ENCODE measurements at regions not wholly inside any gene's neighbourhood (a gene's known extent, or its start where the extent isn't known, plus 50 kb on each side); places are given as distances from the start of the nearest gene placed in this dataset.

- no peaks in the 10 kb centered on the region for H3K36me3 ChIP-seq (replicated peaks in 1 of 2; ENCODE audit: control extremely low read depth in 1 of 2, control insufficient read depth in 1 of 2, extremely low read depth in 1 of 2, insufficient read depth in 2 of 2, low read length in 1 of 2)
- no peak for TF ChIP-seq CTCF (IDR thresholded peaks at IDR 0.05)
- no peak for TF ChIP-seq EZH2 (IDR thresholded peaks at IDR 0.05; ENCODE audit: borderline replicate concordance, insufficient read depth, low read depth, low read length, poor library complexity, severe bottlenecking)
- H2AFZ ChIP-seq (ENCODE audit: insufficient read depth, low read depth, low read length, poor library complexity, severe bottlenecking), result no peak overlapping the region
- intact Hi-C loops (cut with micrococcal nuclease), result no loop called here
- no peak overlapping the region for H3K4me3 ChIP-seq (ENCODE audit: control extremely low read depth in 1 of 5, extremely low read depth in 1 of 5, insufficient read depth in 1 of 5, low read depth in 2 of 5, low read length in 4 of 5)
- no peaks in the 10 kb centered on the region for H3K4me1 Mint-ChIP-seq
- POLR2A ChIA-PET, result no interaction called here
- H3K9ac ChIP-seq (ENCODE audit: low read length), result no peak overlapping the region
- H3K27me3 Mint-ChIP-seq, result peaks cover 4% of the 10 kb centered on the region
- CTCF ChIA-PET, result no interaction called here
- H3K27ac ChIP-seq (ENCODE audit: low read length in 2 of 2), result no peak overlapping the region
- H3K9me3 ChIP-seq (ENCODE audit: control extremely low read depth in 1 of 3, control insufficient read depth in 2 of 3, insufficient read depth in 1 of 3, low read length in 2 of 3), result no peaks in the 10 kb centered on the region
- H4K20me1 ChIP-seq (ENCODE audit: control insufficient read depth, insufficient read depth, low read length, poor library complexity, severe bottlenecking), result no peaks in the 10 kb centered on the region
- ATAC-seq (ENCODE audit: low read depth), result no peak
- H3K4me2 ChIP-seq (replicated peaks; ENCODE audit: low read depth, low read length, poor library complexity, severe bottlenecking), result no peak overlapping the region
- no peaks in the 10 kb centered on the region for H3K9me3 Mint-ChIP-seq (ENCODE audit: insufficient read depth)
- H3K79me2 ChIP-seq (ENCODE audit: control insufficient read depth, insufficient read depth, low read length), result no peaks in the 10 kb centered on the region
- WGBS (ENCODE audit: insufficient coverage), result no CpG with 5 or more reads among the region's 5 CpGs
- H3K4me1 ChIP-seq (ENCODE audit: control insufficient read depth in 2 of 2, insufficient read depth in 2 of 2, low read length in 2 of 2), result no peaks in the 10 kb centered on the region
- DNase-seq, result no peak
- H3K4me3 Mint-ChIP-seq, result no peak overlapping the region
- no peaks in the 10 kb centered on the region for H3K27me3 ChIP-seq (replicated peaks in 1 of 4; ENCODE audit: control extremely low read depth in 1 of 4, control insufficient read depth in 3 of 4, insufficient read depth in 4 of 4, low read length in 3 of 4)
- no peak overlapping the region for H3K27ac Mint-ChIP-seq
These were observed 394.3 kb upstream of the ETAA1 start for GRCh38 chr2:67002618-67003371.

GRCh38 chr2:67006373-67006960 is 390.7 kb upstream of the ETAA1 start:
- WGBS (ENCODE audit: insufficient coverage), result 0% methylated on average over 1 of the region's 5 CpGs

More at GRCh38 chr2:67006373-67006960, 390.7 kb upstream of the ETAA1 start:
- Histone ChIP-seq H3K79me2 (ENCODE audit: control insufficient read depth, insufficient read depth, low read length) (no peaks in the 10 kb centered on the region), H3K9ac (ENCODE audit: low read length) (no peak overlapping the region), H3K4me2 (replicated peaks; ENCODE audit: low read depth, low read length, poor library complexity, severe bottlenecking) (no peak overlapping the region), H3K4me1 (ENCODE audit: control insufficient read depth in 2 of 2, insufficient read depth in 2 of 2, low read length in 2 of 2) (no peaks in the 10 kb centered on the region), H3K36me3 (replicated peaks in 1 of 2; ENCODE audit: control extremely low read depth in 1 of 2, control insufficient read depth in 1 of 2, extremely low read depth in 1 of 2, insufficient read depth in 2 of 2, low read length in 1 of 2) (no peaks in the 10 kb centered on the region), H3K27ac (ENCODE audit: low read length in 2 of 2) (no peak overlapping the region), H3K27me3 (replicated peaks in 1 of 4; ENCODE audit: control extremely low read depth in 1 of 4, control insufficient read depth in 3 of 4, insufficient read depth in 4 of 4, low read length in 3 of 4) (no peaks in the 10 kb centered on the region), H2AFZ (ENCODE audit: insufficient read depth, low read depth, low read length, poor library complexity, severe bottlenecking) (no peak overlapping the region), H3K9me3 (ENCODE audit: control extremely low read depth in 1 of 3, control insufficient read depth in 2 of 3, insufficient read depth in 1 of 3, low read length in 2 of 3) (no peaks in the 10 kb centered on the region), H3K4me3 (ENCODE audit: control extremely low read depth in 1 of 5, extremely low read depth in 1 of 5, insufficient read depth in 1 of 5, low read depth in 2 of 5, low read length in 4 of 5) (no peak overlapping the region), H4K20me1 (ENCODE audit: control insufficient read depth, insufficient read depth, low read length, poor library complexity, severe bottlenecking) (no peaks in the 10 kb centered on the region)
- intact Hi-C loops (cut with micrococcal nuclease), result no loop called here
- POLR2A ChIA-PET, result no interaction called here
- TF ChIP-seq CTCF (IDR thresholded peaks at IDR 0.05) (no peak), EZH2 (IDR thresholded peaks at IDR 0.05; ENCODE audit: borderline replicate concordance, insufficient read depth, low read depth, low read length, poor library complexity, severe bottlenecking) (no peak)
- ATAC-seq (ENCODE audit: low read depth), result no peak
- CTCF ChIA-PET, result no interaction called here
- Mint-ChIP-seq H3K4me3 (no peak overlapping the region), H3K4me1 (no peaks in the 10 kb centered on the region), H3K27me3 (peaks cover 4% of the 10 kb centered on the region), H3K9me3 (ENCODE audit: insufficient read depth) (no peaks in the 10 kb centered on the region), H3K27ac (no peak overlapping the region)
- no peak for DNase-seq
